HL-60 (cell line): ENCODE measurements at regions not wholly inside any gene's neighbourhood (a gene's known extent, or its start where the extent isn't known, plus 50 kb on each side); places are given as distances from the start of the nearest gene placed in this dataset.

Experiments used
- CTCF ChIP-seq: IDR thresholded peaks from one replicate; pipeline ENCODE4 v1.5.1; 2011; ENCODE audit warnings: low read length, control low read depth, inconsistent platforms; ENCODE audit not compliant: insufficient read depth
- GABPA ChIP-seq: IDR thresholded peaks from 2 replicates; pipeline ENCODE4 v1.6.1; 2012; ENCODE audit warnings: low read depth
- POLR2AphosphoS5 ChIP-seq: IDR thresholded peaks from 2 replicates; pipeline ENCODE4 v1.6.1; 2012; ENCODE audit warnings: low read depth

GRCh38 chr10:60615541-60615940 is 162.7 kb upstream of the CDK1 start:
- TF ChIP-seq CTCF = no peak
- no peak for TF ChIP-seq POLR2AphosphoS5
- no peak for TF ChIP-seq GABPA
